HepG2 (cell line): ENCODE measurements at regions not wholly inside any gene's neighbourhood (a gene's known extent, or its start where the extent isn't known, plus 50 kb on each side); places are given as distances from the start of the nearest gene placed in this dataset.

Experiments used
- DNMT1 ChIP-seq: sonication (generic); formaldehyde crosslinking; IDR thresholded peaks from 2 replicates; pipeline ENCODE4 v1.5.1; 2020; ENCODE audit warnings: mild to moderate bottlenecking, missing genetic modification reagents
- EZH2 ChIP-seq: conservative IDR thresholded peaks from 2 replicates; pipeline ENCODE4 v1.6.1; 2012; ENCODE audit warnings: mild to moderate bottlenecking, low read depth, low read length, moderate library complexity
- FOXA1 ChIP-seq, 2 experiments: fragments of 450-650 bp in 1 of 2; sonication (generic) in 1 of 2; formaldehyde crosslinking in 1 of 2; IDR thresholded peaks; 2 replicates each; pipeline versions ENCODE4 v1.4.0 to v1.6.1; 2016 to 2020; ENCODE audit warnings: missing genetic modification reagents in 1 of 2
- HDAC6 ChIP-seq: fragments of 200-600 bp; sonication (generic); IDR thresholded peaks from 2 replicates; pipeline ENCODE4 v1.7.0; 2017; ENCODE audit warnings: mild to moderate bottlenecking, antibody characterized with exemption, low read length, low read depth
- KAT2B ChIP-seq: fragments of 150-350 bp; IDR thresholded peaks from 2 replicates; pipeline ENCODE4 v1.6.1; 2014; ENCODE audit warnings: low read depth, low read length, borderline replicate concordance
- POLR2A ChIP-seq, 2 experiments: IDR thresholded peaks; 2 replicates each; pipeline ENCODE4 v1.6.1; 2011; ENCODE audit warnings: low read depth in 2 of 2, low read length in 2 of 2, mild to moderate bottlenecking in 1 of 2, moderate library complexity in 1 of 2; ENCODE audit not compliant: insufficient read depth in 1 of 2
- POLR2AphosphoS5 ChIP-seq: IDR thresholded peaks from 2 replicates; pipeline ENCODE4 v1.6.1; 2012; ENCODE audit warnings: low read depth, low read length
- RAD21 ChIP-seq: fragments of 450-650 bp; formaldehyde crosslinking; IDR thresholded peaks from 2 replicates; pipeline ENCODE4 v1.5.0; 2020; ENCODE audit warnings: mild to moderate bottlenecking
- TCF7L2 ChIP-seq: IDR thresholded peaks from 2 replicates; pipeline ENCODE4 v1.6.1; 2011; ENCODE audit warnings: mild to moderate bottlenecking, low read depth, low read length, moderate library complexity
- ZNF598 ChIP-seq: sonication (generic); formaldehyde crosslinking; IDR thresholded peaks from 2 replicates; pipeline ENCODE4 v1.5.1; 2020; ENCODE audit warnings: mild to moderate bottlenecking, missing genetic modification reagents, borderline replicate concordance
- ZZZ3 ChIP-seq: sonication (generic); formaldehyde crosslinking; IDR thresholded peaks from 2 replicates; pipeline ENCODE4 v1.4.0; 2020; ENCODE audit warnings: missing genetic modification reagents, mild to moderate bottlenecking, borderline replicate concordance
- TF ChIP-seq, protein P1 (sequence below): sonication (generic); formaldehyde crosslinking; IDR thresholded peaks from 2 replicates; pipeline ENCODE4 v1.8.0; 2023; ENCODE audit warnings: mild to moderate bottlenecking, missing genetic modification reagents
- TF ChIP-seq, protein P2 (sequence below): sonication (generic); formaldehyde crosslinking; IDR thresholded peaks from 2 replicates; pipeline ENCODE4 v1.4.0; 2020; ENCODE audit warnings: missing genetic modification reagents

DNA sequence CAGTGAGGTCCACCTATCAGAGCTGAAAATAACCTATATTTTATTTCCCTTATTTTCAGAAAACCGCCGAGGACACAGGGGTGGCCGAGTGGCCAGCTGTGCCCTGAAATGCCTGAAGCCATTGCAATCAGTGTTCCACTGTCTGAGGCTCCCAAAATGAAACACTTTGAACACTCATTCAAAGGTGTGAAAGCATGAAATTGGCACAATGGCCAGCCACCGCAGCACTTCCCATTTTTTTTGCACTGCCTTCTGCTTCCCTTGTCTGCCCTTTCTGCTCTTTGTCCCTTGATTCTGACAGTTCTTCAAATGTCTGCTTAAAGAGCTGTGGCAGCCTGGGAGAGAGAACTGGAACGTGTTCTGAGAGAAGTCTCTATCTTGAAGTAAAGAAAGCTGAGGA is 1127.5 kb upstream of the CELF4 start:
- TF ChIP-seq HDAC6 (no peak), POLR2AphosphoS5 (no peak), ZZZ3 (no peak), ZNF598 (no peak), TCF7L2 (no peak), POLR2A (IDR thresholded peaks at IDR 0.05; ENCODE audit: insufficient read depth in 1 of 2, low read depth in 2 of 2, low read length in 2 of 2) (no peak), DNMT1 (CRISPR knock-in tag) (no peak), RAD21 (CRISPR knock-in tag) (no peak), EZH2 (no peak), KAT2B (no peak), FOXA1 (IDR thresholded peaks at IDR 0.05) (no peak), FOXA1 (CRISPR knock-in tag; IDR thresholded peaks at IDR 0.05) (no peak)
- TF ChIP-seq, protein P1, sequence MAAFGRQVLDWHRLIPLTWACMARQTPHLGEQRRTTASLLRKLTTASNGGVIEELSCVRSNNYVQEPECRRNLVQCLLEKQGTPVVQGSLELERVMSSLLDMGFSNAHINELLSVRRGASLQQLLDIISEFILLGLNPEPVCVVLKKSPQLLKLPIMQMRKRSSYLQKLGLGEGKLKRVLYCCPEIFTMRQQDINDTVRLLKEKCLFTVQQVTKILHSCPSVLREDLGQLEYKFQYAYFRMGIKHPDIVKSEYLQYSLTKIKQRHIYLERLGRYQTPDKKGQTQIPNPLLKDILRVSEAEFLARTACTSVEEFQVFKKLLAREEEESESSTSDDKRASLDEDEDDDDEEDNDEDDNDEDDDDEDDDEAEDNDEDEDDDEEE, result no peak
- TF ChIP-seq, protein P2, sequence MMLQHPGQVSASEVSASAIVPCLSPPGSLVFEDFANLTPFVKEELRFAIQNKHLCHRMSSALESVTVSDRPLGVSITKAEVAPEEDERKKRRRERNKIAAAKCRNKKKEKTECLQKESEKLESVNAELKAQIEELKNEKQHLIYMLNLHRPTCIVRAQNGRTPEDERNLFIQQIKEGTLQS (CRISPR knock-in tag), result no peak
